Colonic mucosa (tissue), 4 donors: ENCODE measurements at regions not wholly inside any gene's neighbourhood (a gene's known extent, or its start where the extent isn't known, plus 50 kb on each side); places are given as distances from the start of the nearest gene placed in this dataset.

Experiments used
- DNase-seq: peaks from one replicate; pipeline ENCODE4 v3.0.0-alpha.2; 2020
- H3K27ac ChIP-seq: fragments of 200-600 bp; one replicate; pipeline ENCODE4 v1.8.0; 2021
- H3K27me3 ChIP-seq: fragments of 200-600 bp; one replicate; pipeline ENCODE4 v1.8.0; 2021
- H3K36me3 ChIP-seq: fragments of 200-600 bp; one replicate; pipeline ENCODE4 v1.8.0; 2021
- H3K4me1 ChIP-seq: fragments of 200-600 bp; one replicate; pipeline ENCODE4 v1.8.0; 2021; ENCODE audit warnings: mild to moderate bottlenecking
- H3K4me3 ChIP-seq: fragments of 200-600 bp; one replicate; pipeline ENCODE4 v1.8.0; 2021
- H3K9ac ChIP-seq, 2 donors: one replicate each; pipeline ENCODE4 v1.7.0; 2013; ENCODE audit warnings: control low read depth in 2 of 2, low read depth in 2 of 2, low read length in 2 of 2
- H3K9me3 ChIP-seq: fragments of 200-600 bp; one replicate; pipeline ENCODE4 v1.8.0; 2021
- intact Hi-C: fragments of 100-400 bp; cut with DNase I; formaldehyde crosslinking; loops from one replicate; pipeline ENCODE4 v1.14.1; 2022
- TF ChIP-seq, protein P1 (sequence below): fragments of 200-600 bp; IDR thresholded peaks from one replicate; pipeline ENCODE4 v1.8.0; 2022; ENCODE audit warnings: antibody characterized with exemption, mild to moderate bottlenecking
- donor health status: healthy.
- donor health status: DM: no; HTN: no; CAD: no.
- donor health status: DM: no; HTN: no; CAD: no.

DNA sequence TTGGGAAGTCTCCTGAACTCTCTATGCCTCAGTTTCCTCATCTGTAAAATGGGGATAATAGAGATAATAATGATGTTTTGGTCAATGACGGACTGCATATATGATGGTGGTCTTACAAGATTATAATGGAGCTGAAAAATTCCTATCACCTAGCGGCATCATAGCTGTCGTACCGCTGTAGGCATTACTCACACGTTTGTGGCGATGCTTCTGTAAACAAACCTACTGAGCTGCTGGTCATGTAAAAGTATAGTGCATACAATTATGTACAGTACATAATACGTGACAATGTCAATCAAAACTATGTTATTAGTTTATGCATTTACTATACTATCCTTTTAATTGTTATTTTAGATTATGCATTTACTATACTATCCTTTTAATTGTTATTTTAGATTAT lies 339.1 kb upstream of the NPVF start:
- Histone ChIP-seq H3K36me3 (no peaks in the 10 kb centered on the region), H3K9me3 (no peaks in the 10 kb centered on the region), H3K27ac (peak overlapping the region; percentile 56), H3K4me3 (no peak overlapping the region), H3K9ac (no peak overlapping the region), H3K27me3 (no peaks in the 10 kb centered on the region), H3K4me1 (no peaks in the 10 kb centered on the region)
- TF ChIP-seq, protein P1, sequence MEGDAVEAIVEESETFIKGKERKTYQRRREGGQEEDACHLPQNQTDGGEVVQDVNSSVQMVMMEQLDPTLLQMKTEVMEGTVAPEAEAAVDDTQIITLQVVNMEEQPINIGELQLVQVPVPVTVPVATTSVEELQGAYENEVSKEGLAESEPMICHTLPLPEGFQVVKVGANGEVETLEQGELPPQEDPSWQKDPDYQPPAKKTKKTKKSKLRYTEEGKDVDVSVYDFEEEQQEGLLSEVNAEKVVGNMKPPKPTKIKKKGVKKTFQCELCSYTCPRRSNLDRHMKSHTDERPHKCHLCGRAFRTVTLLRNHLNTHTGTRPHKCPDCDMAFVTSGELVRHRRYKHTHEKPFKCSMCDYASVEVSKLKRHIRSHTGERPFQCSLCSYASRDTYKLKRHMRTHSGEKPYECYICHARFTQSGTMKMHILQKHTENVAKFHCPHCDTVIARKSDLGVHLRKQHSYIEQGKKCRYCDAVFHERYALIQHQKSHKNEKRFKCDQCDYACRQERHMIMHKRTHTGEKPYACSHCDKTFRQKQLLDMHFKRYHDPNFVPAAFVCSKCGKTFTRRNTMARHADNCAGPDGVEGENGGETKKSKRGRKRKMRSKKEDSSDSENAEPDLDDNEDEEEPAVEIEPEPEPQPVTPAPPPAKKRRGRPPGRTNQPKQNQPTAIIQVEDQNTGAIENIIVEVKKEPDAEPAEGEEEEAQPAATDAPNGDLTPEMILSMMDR = no peak
- intact Hi-C loops = loop anchor here (5.0 kb wide), 1 partner anchor 285 kb away; no protein-coding TSS in a partner anchor
- no peak for DNase-seq

DNA sequence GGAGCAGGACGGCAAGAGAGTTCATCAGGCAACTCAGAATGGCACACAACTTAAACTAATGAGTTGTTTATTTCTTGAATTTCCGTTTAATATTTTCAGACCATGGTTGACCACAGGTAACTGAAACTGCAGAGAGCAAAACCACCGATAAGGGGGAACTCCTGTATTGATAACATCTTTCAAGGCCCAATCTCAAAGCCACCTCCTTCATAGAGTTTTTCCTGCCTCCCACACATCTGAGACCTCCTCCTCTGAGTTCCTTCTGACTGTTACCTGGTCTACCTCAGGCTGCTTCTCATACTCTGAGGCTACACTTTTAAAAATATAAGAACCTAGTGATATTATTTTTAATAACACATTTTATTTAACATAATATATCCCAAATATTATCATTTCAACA lies 341.5 kb upstream of the NPVF start:
- no peak overlapping the region for H3K9ac ChIP-seq
- TF ChIP-seq, protein P1 = no peak
- no peak overlapping the region for H3K27ac ChIP-seq
- H3K9me3 ChIP-seq = no peaks in the 10 kb centered on the region
- H3K36me3 ChIP-seq = no peaks in the 10 kb centered on the region
- H3K4me1 ChIP-seq = no peaks in the 10 kb centered on the region
- no peak overlapping the region for H3K4me3 ChIP-seq
- no peaks in the 10 kb centered on the region for H3K27me3 ChIP-seq
- intact Hi-C loops = loop anchor here (5.0 kb wide), 1 partner anchor 283 kb away; no protein-coding TSS in a partner anchor
- no peak for DNase-seq

DNA sequence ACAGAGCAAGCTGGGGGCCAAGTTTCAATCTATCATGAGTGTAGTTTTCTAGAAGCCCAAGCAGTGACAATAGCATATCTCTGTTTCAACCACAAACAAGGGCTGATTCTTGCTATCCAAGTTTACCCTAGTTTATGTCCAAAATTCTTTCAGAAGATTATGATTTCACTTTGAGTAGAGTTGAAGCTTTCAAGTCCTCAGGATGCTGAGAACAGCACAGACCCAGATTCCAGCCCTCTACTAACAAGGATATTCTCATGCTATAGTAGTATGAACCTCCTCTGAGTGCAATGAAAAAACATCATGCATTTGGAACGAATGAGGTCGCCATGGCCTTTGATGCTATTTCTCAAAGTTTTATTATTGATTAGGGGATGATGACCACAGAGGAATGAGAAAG lies 344.1 kb upstream of the NPVF start:
- no peaks in the 10 kb centered on the region for H3K4me1 ChIP-seq
- intact Hi-C loops = no loop called here

DNA sequence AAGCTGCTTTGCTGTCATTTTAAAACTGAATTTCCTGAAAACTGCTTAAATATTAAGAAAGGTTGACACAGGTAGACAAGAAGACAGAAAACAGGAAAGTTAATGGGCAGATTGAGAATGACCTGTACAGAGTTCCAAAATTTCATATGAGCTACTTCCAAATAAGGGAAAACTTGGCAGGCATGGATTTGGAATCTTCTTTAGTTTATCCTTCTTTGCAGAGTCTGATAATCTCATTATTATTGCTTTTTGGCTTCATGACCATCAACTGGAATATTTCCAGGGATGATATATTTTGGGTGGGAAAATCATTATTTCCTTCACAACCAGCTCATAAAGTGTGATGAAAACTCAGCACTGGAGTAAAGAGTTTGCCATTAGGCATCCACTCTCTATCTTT lies 346.5 kb upstream of the NPVF start:
- Histone ChIP-seq H3K27ac (no peak overlapping the region), H3K4me3 (no peak overlapping the region), H3K36me3 (no peaks in the 10 kb centered on the region), H3K9ac (no peak overlapping the region), H3K4me1 (peaks cover 6% of the 10 kb centered on the region), H3K27me3 (no peaks in the 10 kb centered on the region), H3K9me3 (no peaks in the 10 kb centered on the region)
- DNase-seq = no peak
- TF ChIP-seq, protein P1 = no peak
- intact Hi-C loops = no loop called here

More for the DNA sequence above, 344.1 kb upstream of the NPVF start:
- TF ChIP-seq, protein P1 = no peak
- no peaks in the 10 kb centered on the region for H3K36me3 ChIP-seq
- DNase-seq = no peak
- H3K9me3 ChIP-seq = no peaks in the 10 kb centered on the region
- H3K4me3 ChIP-seq = no peak overlapping the region
- no peak overlapping the region for H3K9ac ChIP-seq
- no peak overlapping the region for H3K27ac ChIP-seq
- no peaks in the 10 kb centered on the region for H3K27me3 ChIP-seq

DNA sequence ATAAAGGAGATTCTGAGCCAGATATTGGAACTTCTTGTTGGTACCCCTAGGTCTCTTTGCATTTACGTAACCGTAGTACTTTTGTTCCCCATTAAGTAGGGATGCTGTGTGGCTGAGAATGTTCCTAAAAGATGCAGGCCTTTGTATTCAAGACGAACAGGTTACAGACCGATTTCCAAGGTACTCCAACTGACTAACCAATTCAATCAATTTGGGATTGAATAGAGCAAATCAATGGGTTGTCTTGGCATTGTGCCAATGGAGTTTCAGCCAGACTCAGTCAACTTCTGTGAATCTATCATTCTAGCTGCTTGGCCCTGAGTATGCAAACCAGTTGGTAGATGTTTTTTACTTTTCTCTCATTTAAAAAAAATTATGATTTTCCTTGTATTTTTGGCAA lies 347.3 kb upstream of the NPVF start:
- intact Hi-C loops = no loop called here
- no peaks in the 10 kb centered on the region for H3K27me3 ChIP-seq
- no peak overlapping the region for H3K9ac ChIP-seq
- no peak for DNase-seq
- H3K36me3 ChIP-seq = no peaks in the 10 kb centered on the region
- H3K4me3 ChIP-seq = no peak overlapping the region
- H3K27ac ChIP-seq = no peak overlapping the region
- no peaks in the 10 kb centered on the region for H3K9me3 ChIP-seq
- TF ChIP-seq, protein P1 = no peak
- peaks cover 7% of the 10 kb centered on the region for H3K4me1 ChIP-seq
